NCI-H1105 (cell line): ENCODE measurements at regions not wholly inside any gene's neighbourhood (a gene's known extent, or its start where the extent isn't known, plus 50 kb on each side); places are given as distances from the start of the nearest gene placed in this dataset.
"Not testable (repeated sequence)": the region's sequence is repeated elsewhere in the genome, so short reads cannot be mapped to it uniquely, and the experiment has no call there.

Experiments used
- DNase-seq: peaks from one replicate; lab custom pipeline; 2025; lab: John Stamatoyannopoulos, UW

GRCh38 chr10:125605167-125605566 is 77.8 kb downstream of the TEX36 start:
- no peak for DNase-seq

- no peak for DNase-seq
Observed at GRCh38 chr10:125602825-125603224, 80.1 kb downstream of the TEX36 start.

DNA sequence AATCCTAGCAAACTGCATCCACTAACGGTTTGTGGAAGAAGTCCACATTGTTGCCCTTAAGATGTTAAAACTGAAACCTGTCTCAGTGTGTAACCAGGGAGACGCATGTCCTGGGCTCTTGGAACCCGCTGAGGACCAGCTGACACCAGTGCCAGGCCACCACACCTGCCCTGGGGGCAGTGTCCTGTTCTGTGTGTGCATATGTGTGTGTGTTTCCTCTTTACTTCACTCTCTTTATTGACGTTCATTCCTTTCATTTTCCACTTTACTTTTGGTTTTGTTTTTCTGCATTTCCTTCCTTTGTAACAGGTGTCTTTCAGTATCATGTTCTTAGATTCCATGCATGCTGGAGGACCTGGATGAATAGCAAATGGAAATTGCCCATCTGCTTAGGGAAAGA is 83.8 kb downstream of the TEX36 start:
- no peak for DNase-seq

GRCh38 chr10:125595911-125596310 is 87.1 kb downstream of the TEX36 start:
- no peak for DNase-seq

DNA sequence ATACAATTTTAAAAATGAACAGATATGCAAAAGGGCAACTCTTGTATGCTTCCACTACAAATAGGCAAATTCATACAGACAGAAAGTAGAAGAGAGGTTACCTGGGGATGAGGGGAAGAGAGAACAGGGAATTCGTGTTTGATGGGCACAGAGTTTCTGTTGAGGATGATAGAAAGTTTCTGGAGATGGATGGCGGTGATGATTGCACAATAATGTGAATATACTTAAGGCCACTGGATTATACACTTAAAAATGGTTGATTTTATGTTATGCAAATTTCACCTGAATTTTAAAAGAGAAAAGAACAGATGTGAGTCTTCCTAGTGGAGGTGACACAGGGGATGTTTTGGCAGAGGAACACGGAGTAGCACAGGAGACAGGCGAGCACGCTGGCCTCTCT is 89.3 kb downstream of the TEX36 start:
- no peak for DNase-seq

DNA sequence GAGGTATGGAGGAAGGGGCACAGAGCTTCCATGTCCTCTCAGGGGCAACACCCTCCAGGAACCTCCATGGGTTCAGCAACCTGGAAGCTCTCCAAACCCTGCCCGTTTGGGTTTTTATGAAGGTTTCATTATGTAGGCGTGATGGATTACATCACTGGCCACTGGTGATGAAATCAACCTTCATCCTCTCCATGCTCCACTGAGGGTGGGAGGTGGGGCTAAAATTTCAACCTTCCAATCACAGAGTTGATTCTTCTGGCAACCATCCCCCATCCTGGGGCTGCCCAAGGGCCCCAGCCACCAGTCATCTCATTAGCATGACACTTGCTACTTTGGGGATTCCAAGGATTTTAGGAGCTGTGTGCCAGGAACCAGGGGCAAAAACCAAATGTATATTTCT is 90.1 kb downstream of the TEX36 start:
- no peak for DNase-seq

DNA sequence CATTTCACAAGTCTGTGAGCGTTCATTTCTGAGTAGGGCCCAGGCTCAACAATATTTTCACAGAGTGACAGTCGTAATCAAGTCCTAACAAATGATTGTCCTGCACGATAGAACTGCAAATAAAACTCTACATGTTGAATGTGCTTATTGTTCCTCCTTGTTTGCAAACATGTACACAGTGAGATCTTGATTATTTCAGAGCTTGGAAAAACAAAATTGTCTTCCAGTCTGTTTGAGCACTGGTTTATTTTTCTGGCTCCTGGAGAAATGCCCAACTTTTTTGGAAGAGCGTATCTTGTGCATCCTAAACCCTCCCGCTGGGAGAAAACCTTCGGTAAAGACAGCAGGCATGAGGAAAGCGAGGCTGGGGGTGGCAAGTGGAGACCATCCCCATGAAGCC is 91.1 kb downstream of the TEX36 start:
- DNase-seq, result no peak

GRCh38 chr10:125588738-125589137 is 94.2 kb downstream of the TEX36 start:
- DNase-seq, result not testable (repeated sequence)

- no peak for DNase-seq
Observed at GRCh38 chr10:125584954-125585353, 98.0 kb downstream of the TEX36 start.

- no peak for DNase-seq
Observed at GRCh38 chr10:125578658-125579315, 104.2 kb downstream of the TEX36 start.

- DNase-seq, result no peak
Observed at GRCh38 chr10:125575843-125576242, 107.1 kb downstream of the TEX36 start.

DNA sequence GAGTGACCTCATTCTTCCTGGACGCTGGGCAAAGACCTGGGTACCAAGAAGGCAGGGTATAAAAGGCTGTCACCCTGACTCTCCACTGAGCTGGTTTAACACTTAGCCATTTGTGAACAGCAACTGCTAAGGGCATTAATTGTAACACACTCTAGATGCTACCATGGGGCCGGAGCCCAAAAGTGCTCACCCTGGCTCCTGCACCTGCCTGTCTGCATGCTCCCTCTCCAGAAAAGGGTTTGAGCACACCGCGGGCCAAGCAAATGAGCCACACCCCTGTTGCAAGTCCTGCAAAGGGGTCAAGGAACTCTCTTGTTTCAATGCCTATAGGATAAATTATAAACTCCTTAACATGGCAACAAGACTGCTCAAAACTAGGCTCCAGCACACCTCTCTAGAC is 114.8 kb downstream of the TEX36 start:
- no peak for DNase-seq

GRCh38 chr10:125567529-125567928 is 115.4 kb downstream of the TEX36 start:
- no peak for DNase-seq

DNA sequence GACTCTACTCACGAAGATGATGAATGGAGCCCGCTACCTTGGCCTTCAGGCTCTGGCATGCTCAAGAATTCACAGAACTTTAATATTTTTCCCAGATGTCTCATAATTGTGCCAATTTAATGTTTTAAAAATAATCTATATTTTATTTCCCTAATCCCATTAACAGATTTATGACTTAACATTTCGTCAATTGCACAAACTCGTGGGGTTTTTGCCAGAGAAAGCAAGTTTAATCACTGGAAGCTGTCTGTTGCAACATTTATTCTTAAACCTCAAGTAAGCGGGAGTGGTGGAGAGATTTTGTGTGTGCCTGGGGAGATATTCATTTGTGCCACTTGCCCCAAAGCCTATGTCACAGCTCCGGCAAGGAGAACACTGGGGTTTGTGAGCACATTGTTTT is 117.9 kb downstream of the TEX36 start:
- no peak for DNase-seq

DNA sequence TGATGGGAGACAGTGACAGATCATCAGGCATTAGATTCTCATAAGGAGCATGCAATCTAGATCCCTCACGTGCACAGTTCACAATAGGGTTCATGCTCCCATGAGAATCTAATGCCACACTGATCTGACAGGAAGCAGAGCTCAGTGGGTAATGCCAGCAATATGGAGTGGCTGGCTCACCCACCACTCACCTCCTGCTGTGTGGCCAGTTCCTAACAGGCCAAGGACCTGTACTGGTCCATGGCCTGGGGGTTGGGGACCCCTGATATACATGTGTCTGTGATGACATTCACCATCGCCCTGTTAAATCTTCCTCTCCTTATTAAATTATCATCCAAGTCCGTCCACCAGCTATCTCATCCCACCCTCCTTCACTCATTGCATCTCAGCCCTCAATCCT is 118.4 kb downstream of the TEX36 start:
- no peak for DNase-seq

GRCh38 chr10:125562737-125563136 is 120.2 kb downstream of the TEX36 start:
- DNase-seq, result no peak

GRCh38 chr10:125560947-125561346 is 122.0 kb downstream of the TEX36 start:
- DNase-seq, result no peak

DNA sequence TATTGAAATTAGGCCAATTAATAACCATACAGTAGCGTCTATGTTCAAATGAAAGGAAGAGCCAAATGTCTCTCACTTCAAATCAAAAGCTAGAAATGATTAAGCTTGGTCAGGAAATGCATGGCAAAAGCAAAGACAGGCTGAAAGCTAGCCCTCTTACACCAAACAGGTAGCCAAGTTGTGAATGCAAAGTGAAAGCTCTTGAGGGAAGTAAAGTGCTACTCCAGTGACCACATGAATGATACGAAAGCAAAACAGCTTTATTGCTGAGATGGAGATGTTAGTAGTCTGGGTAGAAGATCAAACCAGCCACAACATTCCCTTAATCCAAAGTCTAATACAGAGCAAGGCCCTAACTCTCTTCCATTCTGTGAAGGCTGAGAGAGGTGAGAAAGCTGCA is 123.8 kb downstream of the TEX36 start:
- DNase-seq, result no peak

DNA sequence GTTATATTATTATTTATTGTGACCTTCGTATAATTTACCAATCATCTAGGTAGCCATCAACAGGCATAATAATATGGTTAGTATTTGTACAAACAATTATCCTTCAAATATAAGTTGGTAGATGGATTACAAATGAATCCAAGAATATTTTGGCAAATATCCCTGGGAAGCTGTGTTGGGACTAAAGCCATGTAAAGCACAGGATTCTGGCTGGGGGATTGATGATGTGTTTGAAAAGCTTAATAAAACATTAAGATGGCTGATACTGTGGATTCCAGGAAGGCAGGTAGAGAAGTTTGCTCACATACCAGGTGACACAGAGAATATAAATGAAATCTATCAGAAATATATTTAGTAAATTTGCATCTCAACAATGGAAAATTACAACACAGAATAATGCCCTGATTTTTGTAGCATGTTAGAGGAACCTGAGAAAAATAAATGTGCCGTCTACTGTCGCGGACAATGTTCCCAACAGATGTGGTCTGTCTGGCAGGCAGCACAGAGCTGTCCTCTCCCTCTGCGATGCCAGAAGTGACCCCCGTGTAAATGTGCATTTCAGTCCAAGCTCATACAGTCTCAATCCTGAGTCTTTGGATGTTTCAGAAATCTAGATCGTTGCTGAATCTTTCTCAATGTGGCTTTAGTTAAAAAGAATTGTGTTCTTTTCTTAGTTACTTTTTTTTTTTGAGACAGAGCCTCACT is 125.0 kb downstream of the TEX36 start:
- DNase-seq, result no peak

DNA sequence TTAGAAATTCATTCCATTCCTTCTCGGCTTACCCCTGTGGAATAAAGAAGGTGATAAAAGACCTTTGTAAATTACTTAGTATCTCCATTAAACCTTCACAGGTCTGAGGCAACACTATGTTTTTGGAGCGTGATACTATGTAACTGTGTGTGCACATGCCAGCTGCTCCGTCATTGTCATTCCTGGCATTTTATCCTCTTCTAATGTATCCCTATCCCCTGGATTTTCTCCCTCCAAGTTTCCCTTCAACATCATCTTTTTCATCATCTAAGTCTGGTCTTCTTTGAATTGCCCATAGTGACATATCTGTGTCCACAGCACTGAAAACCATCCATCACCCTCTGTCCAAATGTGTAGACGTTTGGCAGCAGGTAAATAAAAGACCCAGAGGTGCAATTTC is 125.7 kb downstream of the TEX36 start:
- no peak for DNase-seq

- DNase-seq, result no peak
Observed at GRCh38 chr10:125556882-125557281, 126.1 kb downstream of the TEX36 start.

DNA sequence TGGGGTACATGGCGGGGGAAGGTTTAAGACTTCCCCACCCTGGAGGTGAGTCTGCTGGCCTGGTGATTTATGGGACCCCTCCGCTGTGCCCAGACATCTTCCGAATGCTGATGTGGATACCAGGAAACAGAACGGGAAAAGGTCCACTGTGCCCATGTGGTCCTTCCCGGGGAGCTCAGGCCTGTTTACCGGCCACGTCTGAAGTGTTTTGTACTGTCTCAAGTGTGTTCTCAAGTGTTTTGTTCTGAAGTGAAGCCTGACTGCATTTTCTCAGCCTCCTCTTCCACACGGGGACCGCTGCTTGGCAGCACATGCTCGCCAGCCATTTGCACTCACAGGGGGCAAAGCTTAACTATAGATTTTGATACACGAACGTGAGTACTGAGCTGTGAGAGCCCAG is 127.2 kb downstream of the TEX36 start:
- DNase-seq, result no peak

DNA sequence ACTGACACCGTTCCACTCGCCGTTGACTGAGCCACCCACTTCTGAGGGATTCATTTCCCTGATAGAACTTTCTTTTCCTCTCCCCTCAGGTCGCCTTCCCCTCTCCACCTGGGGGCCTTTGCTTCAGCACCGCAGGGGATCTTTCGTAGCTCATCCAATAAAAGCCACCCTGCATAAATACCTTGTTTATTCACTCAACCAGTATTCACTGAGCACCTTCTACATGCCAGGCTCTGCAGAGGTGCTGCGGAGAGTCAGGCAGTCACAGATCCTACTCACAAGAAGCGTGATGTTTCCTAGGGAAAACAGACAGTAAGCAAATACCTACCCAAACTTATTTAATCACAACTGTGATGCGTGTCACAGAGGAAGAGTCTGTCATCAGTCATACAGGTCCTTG is 127.7 kb downstream of the TEX36 start:
- DNase-seq, result no peak

GRCh38 chr10:125554753-125555152 is 128.2 kb downstream of the TEX36 start:
- no peak for DNase-seq
